IPS DF 6.9 (cell line): ENCODE measurements at regions not wholly inside any gene's neighbourhood (a gene's known extent, or its start where the extent isn't known, plus 50 kb on each side); places are given as distances from the start of the nearest gene placed in this dataset.
"Not testable (repeated sequence)": the region's sequence is repeated elsewhere in the genome, so short reads cannot be mapped to it uniquely, and the experiment has no call there.

Experiments
- DNase-seq: peaks from one replicate; pipeline ENCODE4 v3.0.0-alpha.2; 2013; ENCODE audit warnings: low read depth, low spot score
- H3K27ac ChIP-seq: one replicate; pipeline ENCODE4 v1.5.1; 2013; ENCODE audit warnings: low read length, control low read depth
- H3K27me3 ChIP-seq: 2 replicates; pipeline ENCODE4 v1.6.1; 2013; ENCODE audit warnings: mild to moderate bottlenecking, low read length; ENCODE audit not compliant: control insufficient read depth, insufficient read depth
- H3K36me3 ChIP-seq: 2 replicates; pipeline ENCODE4 v1.6.1; 2013; ENCODE audit warnings: low read length; ENCODE audit not compliant: control insufficient read depth, insufficient read depth
- H3K4me1 ChIP-seq: 2 replicates; pipeline ENCODE4 v1.6.1; 2013; ENCODE audit warnings: low read length; ENCODE audit not compliant: control insufficient read depth, insufficient read depth
- H3K4me3 ChIP-seq: 2 replicates; pipeline ENCODE4 v1.5.1; 2013; ENCODE audit warnings: mild to moderate bottlenecking, low read length
- H3K9me3 ChIP-seq: 2 replicates; pipeline ENCODE4 v1.6.1; 2013; ENCODE audit warnings: low read length, inconsistent platforms; ENCODE audit not compliant: control insufficient read depth, insufficient read depth
- WGBS: extraction: QIAGEN DNeasy Blood & Tissue Kit; methylation state at CpG from one replicate; pipeline ENCODE4 v1.1.7; 2013; ENCODE audit warnings: mixed read lengths, missing lambda C conversion rate; ENCODE audit not compliant: insufficient read length, insufficient coverage; 5-methylcytosine and 5-hydroxymethylcytosine counted together

GRCh38 chrX:25797796-25798195 lies 340.3 kb upstream of the MAGEB18 start:
- not testable (repeated sequence) for H3K27ac ChIP-seq, H3K9me3 ChIP-seq, H3K4me3 ChIP-seq, H3K4me1 ChIP-seq, H3K27me3 ChIP-seq, H3K36me3 ChIP-seq, DNase-seq
- WGBS, result no CpG with 5 or more reads among the region's 7 CpGs

- Histone ChIP-seq H3K27me3 (no peaks in the 10 kb centered on the region), H3K4me1 (no peaks in the 10 kb centered on the region), H3K4me3 (no peak overlapping the region), H3K9me3 (no peaks in the 10 kb centered on the region), H3K36me3 (no peaks in the 10 kb centered on the region), H3K27ac (no peak overlapping the region)
- no peak for DNase-seq
- no CpG with 5 or more reads among the region's 22 CpGs for WGBS
Observed at GRCh38 chrX:25805744-25806143, 332.4 kb upstream of the MAGEB18 start.

GRCh38 chrX:25807022-25807421 lies 331.1 kb upstream of the MAGEB18 start:
- Histone ChIP-seq H3K4me1 (no peaks in the 10 kb centered on the region), H3K9me3 (no peaks in the 10 kb centered on the region), H3K27ac (no peak overlapping the region), H3K27me3 (no peaks in the 10 kb centered on the region), H3K4me3 (no peak overlapping the region), H3K36me3 (no peaks in the 10 kb centered on the region)
- no CpG with 5 or more reads among the region's 2 CpGs for WGBS
- DNase-seq, result no peak

GRCh38 chrX:25810202-25810601 lies 327.9 kb upstream of the MAGEB18 start:
- no peaks in the 10 kb centered on the region for H3K36me3 ChIP-seq
- H3K27me3 ChIP-seq, result no peaks in the 10 kb centered on the region
- no peaks in the 10 kb centered on the region for H3K9me3 ChIP-seq
- no peaks in the 10 kb centered on the region for H3K4me1 ChIP-seq
- no CpG with 5 or more reads among the region's 1 CpG for WGBS
- no peak overlapping the region for H3K27ac ChIP-seq
- no peak overlapping the region for H3K4me3 ChIP-seq
- no peak for DNase-seq

- no peaks in the 10 kb centered on the region for H3K36me3 ChIP-seq
- no peaks in the 10 kb centered on the region for H3K27me3 ChIP-seq
- DNase-seq, result no peak
- no peak overlapping the region for H3K27ac ChIP-seq
- no peaks in the 10 kb centered on the region for H3K9me3 ChIP-seq
- no peak overlapping the region for H3K4me3 ChIP-seq
- no peaks in the 10 kb centered on the region for H3K4me1 ChIP-seq
- no CpG with 5 or more reads among the region's 3 CpGs for WGBS
Observed at GRCh38 chrX:25819879-25820278, 318.3 kb upstream of the MAGEB18 start.

GRCh38 chrX:25851141-25851540 lies 287.0 kb upstream of the MAGEB18 start:
- Histone ChIP-seq H3K27me3 (no peaks in the 10 kb centered on the region), H3K36me3 (no peaks in the 10 kb centered on the region), H3K27ac (no peak overlapping the region), H3K4me3 (no peak overlapping the region), H3K9me3 (no peaks in the 10 kb centered on the region), H3K4me1 (no peaks in the 10 kb centered on the region)
- WGBS, result no CpG with 5 or more reads among the region's 3 CpGs
- DNase-seq, result no peak

- no peak for DNase-seq
Observed at GRCh38 chrX:25853002-25853479, 285.1 kb upstream of the MAGEB18 start.

GRCh38 chrX:25858273-25858880 lies 279.8 kb upstream of the MAGEB18 start:
- WGBS, result no CpG with 5 or more reads among the region's 3 CpGs
- Histone ChIP-seq H3K27me3 (no peaks in the 10 kb centered on the region), H3K27ac (no peak overlapping the region), H3K9me3 (no peaks in the 10 kb centered on the region), H3K36me3 (no peaks in the 10 kb centered on the region), H3K4me1 (no peaks in the 10 kb centered on the region), H3K4me3 (no peak overlapping the region)
- DNase-seq, result no peak

More at GRCh38 chrX:25853002-25853479, 285.1 kb upstream of the MAGEB18 start:
- H3K4me1 ChIP-seq, result no peaks in the 10 kb centered on the region
- WGBS, result no CpG with 5 or more reads among the region's 3 CpGs
- H3K27me3 ChIP-seq, result no peaks in the 10 kb centered on the region
- no peak overlapping the region for H3K4me3 ChIP-seq
- H3K9me3 ChIP-seq, result no peaks in the 10 kb centered on the region
- no peak overlapping the region for H3K27ac ChIP-seq
- no peaks in the 10 kb centered on the region for H3K36me3 ChIP-seq

- Histone ChIP-seq H3K4me3 (no peak overlapping the region), H3K36me3 (no peaks in the 10 kb centered on the region), H3K27me3 (no peaks in the 10 kb centered on the region), H3K4me1 (no peaks in the 10 kb centered on the region), H3K9me3 (no peaks in the 10 kb centered on the region), H3K27ac (no peak overlapping the region)
- DNase-seq, result no peak
- no CpG with 5 or more reads among the region's 3 CpGs for WGBS
Observed at GRCh38 chrX:25860322-25860721, 277.8 kb upstream of the MAGEB18 start.

- H3K4me3 ChIP-seq, result no peak overlapping the region
- no CpG with 5 or more reads among the region's 1 CpG for WGBS
Observed at GRCh38 chrX:25869761-25870160, 268.4 kb upstream of the MAGEB18 start.

GRCh38 chrX:25872786-25873185 lies 265.4 kb upstream of the MAGEB18 start:
- Histone ChIP-seq H3K9me3 (no peaks in the 10 kb centered on the region), H3K4me3 (no peak overlapping the region), H3K27ac (no peak overlapping the region), H3K4me1 (no peaks in the 10 kb centered on the region), H3K27me3 (no peaks in the 10 kb centered on the region), H3K36me3 (no peaks in the 10 kb centered on the region)
- no peak for DNase-seq

More at GRCh38 chrX:25869761-25870160, 268.4 kb upstream of the MAGEB18 start:
- H3K36me3 ChIP-seq, result no peaks in the 10 kb centered on the region
- H3K9me3 ChIP-seq, result no peaks in the 10 kb centered on the region
- H3K27me3 ChIP-seq, result no peaks in the 10 kb centered on the region
- no peak overlapping the region for H3K27ac ChIP-seq
- no peaks in the 10 kb centered on the region for H3K4me1 ChIP-seq
- no peak for DNase-seq
